GM18499 (cell line): ENCODE measurements at regions not wholly inside any gene's neighbourhood (a gene's known extent, or its start where the extent isn't known, plus 50 kb on each side); places are given as distances from the start of the nearest gene placed in this dataset.

Source experiments
- ATAC-seq: cut with Tn5 transposase; IDR thresholded peaks from one replicate; pipeline ENCODE4 v1.9.1; 2021; ENCODE audit warnings: moderate number of reproducible peaks; ENCODE audit not compliant: insufficient read depth, unreplicated experiment

GRCh38 chr14:38134416-38135030 is 73.2 kb upstream of the SSTR1 start:
- ATAC-seq, result no peak

- ATAC-seq, result no peak
These were observed 72.4 kb upstream of the SSTR1 start for GRCh38 chr14:38135106-38135867.

- no peak for ATAC-seq
These were observed 70.7 kb upstream of the SSTR1 start for GRCh38 chr14:38137005-38137404.

GRCh38 chr14:38138473-38139138 is 69.1 kb upstream of the SSTR1 start:
- ATAC-seq, result no peak

GRCh38 chr14:38139926-38140325 is 67.8 kb upstream of the SSTR1 start:
- no peak for ATAC-seq

GRCh38 chr14:38143170-38143569 is 64.5 kb upstream of the SSTR1 start:
- no peak for ATAC-seq

- ATAC-seq, result no peak
These were observed 63.8 kb upstream of the SSTR1 start for GRCh38 chr14:38143659-38144505.

GRCh38 chr14:38145142-38145541 is 62.6 kb upstream of the SSTR1 start:
- no peak for ATAC-seq

GRCh38 chr14:38150075-38150474 is 57.6 kb upstream of the SSTR1 start:
- no peak for ATAC-seq
